K562 (cell line): ENCODE measurements at regions not wholly inside any gene's neighbourhood (a gene's known extent, or its start where the extent isn't known, plus 50 kb on each side); places are given as distances from the start of the nearest gene placed in this dataset.

Experiments
- ATAC-seq: fragments of 200-7000 bp; cut with Tn5 transposase; 3 replicates; pipeline ENCODE4 v1.9.1; 2020; ENCODE audit warnings: moderate library complexity
- BruUV-seq: library from RNA; stranded (reverse); fragments of 400-500 nt; replicated peaks from 2 replicates; lab custom pipeline; 2021; lab: Mats Ljungman, UMichigan
- CTCF ChIA-PET: fragments of 300-600 bp; formaldehyde crosslinking; extraction: SDS; loops from one replicate; lab custom pipeline; 2021; ENCODE audit warnings: low intra/inter-chr PET ratio; lab: Yijun Ruan, JAX
- POLR2A ChIA-PET: fragments of 300-600, 350-650 bp; sonication (Branson Sonifier 250); formaldehyde crosslinking; extraction: SDS; loops from one replicate; lab custom pipeline; 2021; ENCODE audit warnings: antibody characterized with exemption, inconsistent platforms; lab: Yijun Ruan, JAX
- DNase-seq, 4 experiments: peaks; one replicate each; pipeline versions ENCODE4 v3.0.0 to v3.0.0-alpha.2; 2011 to 2018; ENCODE audit warnings: low spot score in 3 of 4, mixed read lengths in 3 of 4; ENCODE audit errors: extremely low read depth in 1 of 4
- FAIRE-seq: peaks from 2 replicates; lab custom pipeline; 2011; peaks lifted over from hg19 to GRCh38; lab: Jason Lieb, UNC
- H2AFZ ChIP-seq: 2 replicates; pipeline ENCODE4 v1.6.0; 2011; ENCODE audit warnings: low read depth, low read length, control low read depth, inconsistent platforms
- H3K27ac ChIP-seq: fragments of 200-600 bp; 3 replicates; pipeline ENCODE4 v1.8.0; 2011; ENCODE audit warnings: low read depth, mild to moderate bottlenecking, control low read depth, inconsistent platforms, low read length, moderate library complexity, mixed read lengths; ENCODE audit errors: extremely low read depth
- H3K27me3 ChIP-seq, 2 experiments: fragments of 300-600 bp in 1 of 2; 2 replicates in 1 of 2; 3 replicates in 1 of 2; pipeline versions ENCODE4 v1.6.0 to v1.8.0; 2011; ENCODE audit warnings: inconsistent platforms in 2 of 2, low read length in 2 of 2, mild to moderate bottlenecking in 1 of 2, mixed read lengths in 1 of 2, moderate library complexity in 1 of 2; ENCODE audit not compliant: control insufficient read depth in 2 of 2, insufficient read depth in 2 of 2
- H3K36me3 ChIP-seq: fragments of 300-600 bp; 3 replicates; pipeline ENCODE4 v1.8.0; 2011; ENCODE audit warnings: mild to moderate bottlenecking, low read length, inconsistent platforms; ENCODE audit not compliant: control insufficient read depth, insufficient read depth
- H3K4me1 ChIP-seq, 2 experiments: fragments of 200-600 bp in 1 of 2; replicated peaks in 1 of 2; 2 replicates in 1 of 2; 3 replicates in 1 of 2; pipeline versions ENCODE4 v1.5.1 to v1.8.0; 2011; ENCODE audit warnings: inconsistent platforms in 2 of 2, low read length in 2 of 2, mild to moderate bottlenecking in 1 of 2, mixed read lengths in 1 of 2, moderate library complexity in 1 of 2; ENCODE audit not compliant: control insufficient read depth in 2 of 2, insufficient read depth in 2 of 2
- H3K4me2 ChIP-seq: 2 replicates; pipeline ENCODE4 v1.6.1; 2011; ENCODE audit warnings: low read length, control low read depth, inconsistent platforms, mixed read lengths; ENCODE audit not compliant: insufficient read depth
- H3K4me3 ChIP-seq: fragments of 200-600 bp; sonication (generic), shearing (Covaris generic); 2 replicates; pipeline ENCODE4 v1.5.1; 2016; ENCODE audit warnings: control low read depth, inconsistent platforms
- H3K79me2 ChIP-seq: fragments of 200-600 bp; 3 replicates; pipeline ENCODE4 v1.8.0; 2011; ENCODE audit warnings: low read length, inconsistent platforms; ENCODE audit not compliant: control insufficient read depth, insufficient read depth
- H3K9ac ChIP-seq, 2 experiments: 2 replicates each; pipeline versions ENCODE4 v1.6.0 to v1.6.1; 2011; ENCODE audit warnings: low read depth in 2 of 2, low read length in 2 of 2, control low read depth in 1 of 2, inconsistent platforms in 1 of 2, mild to moderate bottlenecking in 1 of 2, mixed read lengths in 1 of 2; ENCODE audit not compliant: insufficient read depth in 1 of 2
- H3K9me1 ChIP-seq: one replicate; pipeline ENCODE4 v1.6.0; 2011; ENCODE audit warnings: inconsistent platforms, mild to moderate bottlenecking, low read length, moderate library complexity; ENCODE audit not compliant: control insufficient read depth, insufficient read depth
- H3K9me3 ChIP-seq: replicated peaks from 2 replicates; pipeline ENCODE4 v1.5.1; 2011; ENCODE audit warnings: low read depth, low read length, inconsistent platforms; ENCODE audit not compliant: control insufficient read depth, insufficient read depth
- H4K20me1 ChIP-seq: replicated peaks from 2 replicates; pipeline ENCODE4 v1.6.1; 2011; ENCODE audit warnings: low read length, inconsistent platforms, mixed read lengths; ENCODE audit not compliant: control insufficient read depth, insufficient read depth
- BDP1 ChIP-seq: IDR thresholded peaks from 3 replicates; pipeline ENCODE4 v1.6.1; 2011; ENCODE audit not compliant: insufficient read length, insufficient read depth
- FOSL1 ChIP-seq: fragments of 200-800 bp; sonication (Bioruptor generic); conservative IDR thresholded peaks from 2 replicates; pipeline ENCODE4 v1.6.1; 2016; ENCODE audit warnings: missing genetic modification characterization, missing compliant biosample characterization
- GABPB1 ChIP-seq: sonication (generic); formaldehyde crosslinking; IDR thresholded peaks from 2 replicates; pipeline ENCODE4 v1.8.0; 2022; ENCODE audit warnings: mild to moderate bottlenecking, missing genetic modification reagents
- HMG20B ChIP-seq: fragments of 250-450 bp; sonication (Bioruptor Pico); IDR thresholded peaks from 2 replicates; pipeline ENCODE4 v1.5.0; 2021; ENCODE audit warnings: mild to moderate bottlenecking
- MTA3 ChIP-seq: fragments of 450-650 bp; formaldehyde crosslinking; IDR thresholded peaks from 2 replicates; pipeline ENCODE4 v1.6.1; 2017; ENCODE audit warnings: mild to moderate bottlenecking, borderline replicate concordance
- PHB ChIP-seq: fragments of 250-450 bp; sonication (Bioruptor Pico); IDR thresholded peaks from 2 replicates; pipeline ENCODE4 v1.5.0; 2021
- RBM14 ChIP-seq: fragments of 200-400 bp; formaldehyde crosslinking; IDR thresholded peaks from 2 replicates; pipeline ENCODE4 v1.6.1; 2018; ENCODE audit warnings: low read depth, mild to moderate bottlenecking, low read length, moderate library complexity, borderline replicate concordance; ENCODE audit not compliant: insufficient read depth
- TARDBP ChIP-seq: fragments of 450-650 bp; IDR thresholded peaks from 2 replicates; pipeline ENCODE4 v1.6.1; 2016
- TCFL5 ChIP-seq: fragments of 250-450 bp; sonication (Bioruptor Pico); conservative IDR thresholded peaks from 2 replicates; pipeline ENCODE4 v1.6.1; 2021; ENCODE audit warnings: mild to moderate bottlenecking, moderate library complexity, matching md5 sums
- ZNF311 ChIP-seq: fragments of 250-450 bp; sonication (Bioruptor Pico); IDR thresholded peaks from 2 replicates; pipeline ENCODE4 v1.4.0; 2020; ENCODE audit warnings: mild to moderate bottlenecking, moderate library complexity
- ZNF431 ChIP-seq: sonication (generic); formaldehyde crosslinking; IDR thresholded peaks from 2 replicates; pipeline ENCODE4 v1.8.0; 2022; ENCODE audit warnings: mild to moderate bottlenecking, missing genetic modification reagents
- WGBS: fragments of 100-300 bp; shearing (Covaris generic); methylation state at CpG from one replicate; pipeline ENCODE4 v1.1.6; 2016; ENCODE audit warnings: low coverage, mixed read lengths; ENCODE audit not compliant: insufficient coverage; ENCODE audit errors: missing lambda C conversion rate; 5-methylcytosine and 5-hydroxymethylcytosine counted together
- in situ Hi-C: fragments of 300-500 bp; cut with MboI; formaldehyde crosslinking; loops from 4 replicates; pipeline ENCODE4 v1.15.0; 2018; ENCODE audit warnings: inconsistent platforms, mixed read lengths
- intact Hi-C: fragments of 100-400 bp; cut with micrococcal nuclease; formaldehyde crosslinking; loops from 2 replicates; pipeline ENCODE4 v1.14.2; 2022
- TF ChIP-seq, protein P1 (sequence below): fragments of 450-650 bp; IDR thresholded peaks from 2 replicates; pipeline ENCODE4 v1.6.1; 2016
- TF ChIP-seq, protein P2 (sequence below): fragments of 250-450 bp; sonication (Bioruptor Pico); IDR thresholded peaks from 2 replicates; pipeline ENCODE4 v1.5.0; 2022; ENCODE audit warnings: mild to moderate bottlenecking
- TF ChIP-seq, protein P3 (sequence below): sonication (generic); formaldehyde crosslinking; IDR thresholded peaks from 2 replicates; pipeline ENCODE4 v1.8.1; 2022; ENCODE audit warnings: missing genetic modification reagents

DNA sequence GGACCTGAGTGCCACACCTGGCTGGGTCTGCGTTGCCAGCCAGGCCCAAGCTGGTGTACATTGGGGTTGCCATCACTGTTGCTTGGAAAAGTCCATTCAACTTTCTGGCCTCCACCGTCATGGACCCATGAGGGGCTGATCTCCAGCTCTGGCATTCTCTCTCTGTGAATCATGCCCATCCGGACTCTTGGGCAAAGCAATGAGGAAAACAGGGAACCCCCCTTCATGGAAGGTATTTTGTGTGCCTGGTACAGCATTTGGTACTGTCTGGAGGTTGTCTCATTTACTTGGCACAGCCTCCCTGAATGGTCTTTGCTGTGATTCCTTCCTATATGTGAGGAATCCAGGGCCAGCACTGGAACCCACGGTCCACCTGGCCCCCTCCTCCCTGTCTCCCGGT is 99.4 kb downstream of the FOXD2 start:
- Histone ChIP-seq H3K9me3 (no peaks in the 10 kb centered on the region), H3K9ac (no peak overlapping the region), H3K9me1 (no peaks in the 10 kb centered on the region), H3K4me2 (no peak overlapping the region), H3K79me2 (no peaks in the 10 kb centered on the region), H3K4me1 (peaks cover 0 to 5% of the 10 kb centered on the region in 2 experiments; a peak in 3 of 5 replicates), H3K36me3 (no peaks in the 10 kb centered on the region), H3K27me3 (peaks cover 30 to 41% of the 10 kb centered on the region in 2 experiments), H2AFZ (no peak overlapping the region), H3K4me3 (no peak overlapping the region), H3K27ac (no peak overlapping the region), H4K20me1 (peaks cover 8% of the 10 kb centered on the region; the same call in 1 of the 2 replicates)
- ChIA-PET CTCF (no interaction called here), POLR2A (no interaction called here)
- no peak for FAIRE-seq
- no TSS peak for BruUV-seq
- intact Hi-C loops: no loop called here
- 0% methylated on average over 5 of the region's 5 CpGs for WGBS
- in situ Hi-C loops: no loop called here
- no peak for ATAC-seq
- TF ChIP-seq MTA3 (no peak), ZNF311 (CRISPR knock-in tag) (no peak), RBM14 (no peak), TCFL5 (CRISPR knock-in tag) (no peak), GABPB1 (CRISPR knock-in tag) (no peak), BDP1 (no peak), ZNF431 (CRISPR knock-in tag) (no peak), FOSL1 (tag) (no peak), TARDBP (no peak), HMG20B (CRISPR knock-in tag) (no peak), PHB (no peak)
- TF ChIP-seq, protein P1, sequence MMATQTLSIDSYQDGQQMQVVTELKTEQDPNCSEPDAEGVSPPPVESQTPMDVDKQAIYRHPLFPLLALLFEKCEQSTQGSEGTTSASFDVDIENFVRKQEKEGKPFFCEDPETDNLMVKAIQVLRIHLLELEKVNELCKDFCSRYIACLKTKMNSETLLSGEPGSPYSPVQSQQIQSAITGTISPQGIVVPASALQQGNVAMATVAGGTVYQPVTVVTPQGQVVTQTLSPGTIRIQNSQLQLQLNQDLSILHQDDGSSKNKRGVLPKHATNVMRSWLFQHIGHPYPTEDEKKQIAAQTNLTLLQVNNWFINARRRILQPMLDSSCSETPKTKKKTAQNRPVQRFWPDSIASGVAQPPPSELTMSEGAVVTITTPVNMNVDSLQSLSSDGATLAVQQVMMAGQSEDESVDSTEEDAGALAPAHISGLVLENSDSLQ: no peak
- TF ChIP-seq, protein P2, sequence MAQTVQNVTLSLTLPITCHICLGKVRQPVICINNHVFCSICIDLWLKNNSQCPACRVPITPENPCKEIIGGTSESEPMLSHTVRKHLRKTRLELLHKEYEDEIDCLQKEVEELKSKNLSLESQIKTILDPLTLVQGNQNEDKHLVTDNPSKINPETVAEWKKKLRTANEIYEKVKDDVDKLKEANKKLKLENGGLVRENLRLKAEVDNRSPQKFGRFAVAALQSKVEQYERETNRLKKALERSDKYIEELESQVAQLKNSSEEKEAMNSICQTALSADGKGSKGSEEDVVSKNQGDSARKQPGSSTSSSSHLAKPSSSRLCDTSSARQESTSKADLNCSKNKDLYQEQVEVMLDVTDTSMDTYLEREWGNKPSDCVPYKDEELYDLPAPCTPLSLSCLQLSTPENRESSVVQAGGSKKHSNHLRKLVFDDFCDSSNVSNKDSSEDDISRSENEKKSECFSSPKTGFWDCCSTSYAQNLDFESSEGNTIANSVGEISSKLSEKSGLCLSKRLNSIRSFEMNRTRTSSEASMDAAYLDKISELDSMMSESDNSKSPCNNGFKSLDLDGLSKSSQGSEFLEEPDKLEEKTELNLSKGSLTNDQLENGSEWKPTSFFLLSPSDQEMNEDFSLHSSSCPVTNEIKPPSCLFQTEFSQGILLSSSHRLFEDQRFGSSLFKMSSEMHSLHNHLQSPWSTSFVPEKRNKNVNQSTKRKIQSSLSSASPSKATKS (CRISPR knock-in tag): no peak
- TF ChIP-seq, protein P3, sequence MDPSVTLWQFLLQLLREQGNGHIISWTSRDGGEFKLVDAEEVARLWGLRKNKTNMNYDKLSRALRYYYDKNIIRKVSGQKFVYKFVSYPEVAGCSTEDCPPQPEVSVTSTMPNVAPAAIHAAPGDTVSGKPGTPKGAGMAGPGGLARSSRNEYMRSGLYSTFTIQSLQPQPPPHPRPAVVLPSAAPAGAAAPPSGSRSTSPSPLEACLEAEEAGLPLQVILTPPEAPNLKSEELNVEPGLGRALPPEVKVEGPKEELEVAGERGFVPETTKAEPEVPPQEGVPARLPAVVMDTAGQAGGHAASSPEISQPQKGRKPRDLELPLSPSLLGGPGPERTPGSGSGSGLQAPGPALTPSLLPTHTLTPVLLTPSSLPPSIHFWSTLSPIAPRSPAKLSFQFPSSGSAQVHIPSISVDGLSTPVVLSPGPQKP (CRISPR knock-in tag): no peak
- TF ChIP-seq, all 486 proteins: peak for 0
- no peak for DNase-seq
